CD4-positive, alpha-beta T cell treated with Interferon alpha-2 for 1 hour (primary cell): ENCODE measurements at regions not wholly inside any gene's neighbourhood (a gene's known extent, or its start where the extent isn't known, plus 50 kb on each side); places are given as distances from the start of the nearest gene placed in this dataset.
"Not testable (repeated sequence)": the region's sequence is repeated elsewhere in the genome, so short reads cannot be mapped to it uniquely, and the experiment has no call there.

ENCODE experiments used
- DNase-seq, 2 donors: peaks; one replicate each; pipeline ENCODE4 v3.0.0-alpha.2; 2020 to 2022

DNA sequence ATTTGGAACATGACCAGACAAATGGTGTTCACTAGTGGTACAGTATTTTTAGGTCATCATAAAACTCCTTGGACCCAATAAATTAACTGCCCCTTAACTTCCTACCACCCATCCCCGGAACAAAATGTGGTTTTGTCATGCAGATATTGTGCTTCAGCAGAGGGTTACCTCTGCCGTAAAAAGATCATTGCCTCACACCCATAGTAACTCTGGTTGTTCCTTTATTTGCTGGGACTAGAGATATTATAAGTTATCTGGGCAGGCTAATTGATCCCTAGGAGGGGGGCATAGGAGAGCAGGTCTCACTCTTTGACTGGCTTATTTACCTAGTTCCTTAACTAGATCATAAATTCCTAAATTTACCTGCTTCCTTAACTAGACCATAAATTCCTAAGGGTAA, 1343.9 kb upstream of the CHAC2 start:
- DNase-seq, result no peak

DNA sequence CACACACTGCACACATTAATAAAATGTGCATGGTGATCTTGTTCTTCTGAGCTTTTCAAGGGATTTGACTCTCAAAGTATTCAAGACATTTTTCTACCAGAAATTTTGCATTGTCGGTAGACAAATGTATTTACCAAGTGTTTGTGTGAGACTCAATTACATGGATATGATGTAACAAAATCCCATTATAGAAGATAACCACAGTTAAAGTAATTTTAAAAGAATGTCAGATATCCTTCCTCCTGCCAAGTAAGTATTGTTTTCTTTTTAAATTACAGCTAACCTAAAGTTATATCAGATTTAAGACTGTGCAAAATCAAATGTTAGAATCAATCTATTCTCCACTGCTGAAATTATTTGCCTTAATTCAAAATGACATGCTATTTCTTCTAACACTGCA, 1344.5 kb upstream of the CHAC2 start:
- DNase-seq, result no peak

DNA sequence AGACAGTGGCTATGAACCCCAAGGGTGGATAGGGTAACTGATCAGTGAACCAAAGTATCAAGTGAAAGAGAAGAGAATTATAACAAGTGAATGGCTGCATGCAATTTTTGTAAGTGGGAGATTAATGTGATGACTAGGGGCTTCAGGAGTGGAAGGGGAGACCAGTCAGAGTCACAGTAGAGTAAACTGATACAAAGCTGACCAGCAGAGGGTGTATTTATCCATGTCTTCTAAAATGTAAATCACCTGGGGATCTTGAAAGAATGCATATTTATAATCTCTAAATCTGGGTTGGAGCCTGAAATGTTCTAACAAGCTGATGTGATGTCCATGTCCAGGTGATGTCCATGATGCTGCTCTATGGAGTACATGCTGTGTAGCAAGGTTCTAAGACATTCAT, 1351.3 kb upstream of the CHAC2 start:
- no peak for DNase-seq

DNA sequence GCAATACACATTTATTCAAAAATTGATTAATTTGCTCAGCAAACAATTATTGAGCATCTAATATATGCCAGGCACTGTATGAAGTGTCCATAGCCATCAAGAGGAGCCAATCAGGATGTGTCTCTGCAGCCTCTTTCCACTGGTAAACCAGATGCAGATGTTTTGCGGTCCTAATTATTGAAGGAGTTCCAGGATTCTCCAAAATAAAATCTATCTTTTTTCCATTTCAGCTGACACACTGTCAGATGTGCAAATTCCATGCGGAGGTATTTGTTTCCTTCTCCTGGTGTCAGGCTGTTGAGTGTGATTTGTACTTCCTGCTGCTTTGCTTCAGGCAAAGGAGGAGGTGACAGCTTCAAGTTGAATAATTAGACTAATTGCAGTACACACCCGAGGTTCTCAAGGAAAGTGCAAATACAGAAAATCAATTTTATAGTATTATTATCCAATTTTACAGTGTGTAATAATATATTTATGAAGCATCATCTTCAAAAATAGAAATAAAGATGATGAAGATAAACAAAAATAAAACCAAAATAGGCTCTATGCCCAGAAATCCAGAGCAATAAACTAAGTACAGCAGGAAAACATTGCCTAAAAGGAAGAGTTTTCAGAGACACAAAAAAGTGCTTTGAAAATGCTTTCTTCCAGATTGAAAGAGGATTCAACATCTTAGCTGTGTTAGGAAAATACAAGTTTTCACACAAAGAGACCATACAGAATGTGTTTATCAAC, 1352.9 kb upstream of the CHAC2 start:
- no peak for DNase-seq

DNA sequence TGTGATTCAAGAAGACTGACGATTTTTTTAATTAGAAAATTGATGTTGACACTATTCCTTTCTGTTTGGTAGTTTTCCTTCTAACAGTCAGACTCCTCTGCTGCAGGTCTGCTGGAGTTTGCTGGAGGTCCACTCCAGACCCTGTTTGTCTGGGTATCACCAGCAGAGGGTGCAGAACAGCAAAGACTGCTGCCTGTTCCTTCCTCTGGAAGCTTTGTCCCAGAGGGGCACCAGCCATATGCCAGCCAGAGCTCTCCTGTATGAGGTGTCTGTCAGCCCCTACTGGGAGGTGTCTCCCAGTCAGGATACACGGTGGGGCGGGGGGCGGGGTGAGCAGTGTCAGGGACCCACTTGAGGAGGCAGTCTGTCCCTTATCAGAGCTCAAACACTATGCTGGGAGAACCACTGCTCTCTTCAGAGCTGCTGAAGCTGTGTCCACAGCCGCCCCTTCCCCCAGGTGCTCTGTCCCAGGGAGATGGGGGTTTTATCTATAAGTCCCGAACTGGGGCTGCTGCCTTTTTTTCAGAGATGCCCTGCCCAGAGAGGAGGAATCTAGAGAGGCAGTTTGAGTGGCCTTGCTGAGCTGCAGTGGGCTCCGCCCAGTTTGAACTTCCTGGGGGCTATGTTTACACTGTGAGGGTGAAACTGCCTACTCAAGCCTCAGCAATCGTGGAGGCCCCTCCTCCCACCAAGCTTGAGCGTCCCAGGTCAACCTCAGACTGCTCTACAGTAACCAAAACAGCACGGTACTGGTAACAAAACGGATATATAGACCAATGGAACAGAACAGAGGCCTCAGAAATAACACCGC, 1358.1 kb upstream of the CHAC2 start:
- not testable (repeated sequence) for DNase-seq

DNA sequence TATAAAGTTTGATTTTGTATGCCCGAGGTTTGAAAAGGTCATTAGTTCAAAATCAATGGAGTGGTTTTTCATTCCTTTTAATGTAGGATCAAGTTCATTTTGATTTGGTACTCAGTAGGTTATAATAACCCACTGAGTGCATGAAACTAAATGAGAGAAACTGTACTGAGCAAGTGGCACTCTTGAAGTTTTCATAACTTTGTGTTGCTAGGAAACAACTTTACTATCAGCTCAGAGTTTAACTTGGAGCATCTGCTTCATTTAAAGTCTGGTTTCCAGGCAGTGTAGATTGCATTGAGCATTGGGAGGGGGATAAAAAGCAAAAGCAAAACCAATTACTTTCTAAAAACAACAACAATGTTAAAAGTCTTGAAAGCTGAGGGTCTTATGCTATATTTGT, 1361.6 kb upstream of the CHAC2 start:
- DNase-seq, result no peak

DNA sequence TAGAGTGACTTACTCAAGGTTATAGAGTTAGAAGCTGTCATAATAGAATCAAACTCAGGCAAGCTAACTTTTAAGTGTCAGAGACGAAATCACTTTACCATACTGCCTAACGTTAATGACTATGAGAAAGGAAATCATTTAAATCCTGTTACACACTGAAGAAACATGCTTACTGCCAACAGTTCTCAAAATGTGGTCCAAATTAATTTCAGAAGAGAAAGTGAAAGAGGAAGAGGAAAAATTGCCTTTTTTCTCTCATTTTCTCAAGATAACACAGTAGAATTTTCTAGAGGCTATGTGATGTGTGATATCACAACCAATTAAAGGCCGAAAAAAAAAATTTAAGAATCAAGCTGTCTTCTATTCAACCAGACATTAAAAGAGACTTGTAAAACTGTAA, 1362.7 kb upstream of the CHAC2 start:
- DNase-seq, result no peak

DNA sequence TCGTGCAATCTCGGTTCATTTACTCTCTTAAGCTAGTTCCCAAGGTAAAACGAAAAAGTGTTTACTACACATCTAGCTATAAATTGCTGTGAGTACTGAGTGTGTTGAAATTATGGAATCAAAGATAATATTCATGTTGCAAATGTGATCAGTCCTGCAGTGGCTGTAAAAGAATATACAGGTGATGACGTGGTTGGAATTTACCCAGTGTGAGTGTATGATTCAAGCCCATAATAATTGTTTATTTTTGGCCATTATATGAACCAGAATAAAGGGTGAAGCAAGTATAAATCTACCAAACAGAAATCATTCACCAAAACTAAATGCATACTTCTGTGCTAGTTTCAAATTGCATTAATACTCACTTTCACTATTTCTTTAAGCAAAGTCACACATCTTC, 1363.6 kb upstream of the CHAC2 start:
- DNase-seq, result no peak

DNA sequence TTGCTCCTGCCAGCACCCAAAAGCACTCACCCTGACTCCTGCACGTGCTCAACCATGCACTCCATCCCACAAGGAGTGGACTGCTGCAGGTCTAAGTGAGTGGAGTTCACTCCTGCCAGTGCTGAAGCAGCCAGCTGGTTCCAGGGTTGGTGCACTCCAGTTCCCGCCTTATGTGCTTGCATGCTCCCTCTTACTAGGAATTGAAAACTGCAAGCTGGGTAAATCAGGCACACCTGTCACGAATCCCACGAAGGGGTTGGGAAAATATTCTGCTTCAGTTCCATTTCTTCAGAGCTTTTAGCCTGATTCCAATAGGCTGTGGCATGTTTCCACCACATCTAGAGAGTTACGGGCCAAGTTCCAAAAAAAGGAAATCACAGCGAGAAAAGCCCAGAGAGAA, 1365.5 kb upstream of the CHAC2 start:
- no peak for DNase-seq

DNA sequence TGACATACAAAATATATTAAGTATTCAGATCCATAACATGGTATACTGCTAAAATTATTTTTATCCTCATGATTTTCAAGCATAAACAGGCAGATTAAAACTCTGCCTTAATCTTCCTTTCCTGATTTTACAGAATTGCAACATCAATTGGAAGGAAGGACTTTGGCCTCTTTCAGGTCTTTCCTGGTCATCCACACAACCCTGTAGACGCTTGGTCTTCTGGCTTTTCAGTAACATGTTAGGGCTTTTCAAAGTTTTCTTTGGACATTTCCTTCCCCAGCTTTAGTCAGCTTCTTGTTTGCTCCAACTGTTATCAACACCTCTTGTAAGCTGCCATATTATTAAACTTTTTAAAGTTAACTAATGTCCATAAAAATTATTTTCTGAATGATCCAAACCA, 1364.9 kb upstream of the NRXN1 start:
- no peak for DNase-seq

DNA sequence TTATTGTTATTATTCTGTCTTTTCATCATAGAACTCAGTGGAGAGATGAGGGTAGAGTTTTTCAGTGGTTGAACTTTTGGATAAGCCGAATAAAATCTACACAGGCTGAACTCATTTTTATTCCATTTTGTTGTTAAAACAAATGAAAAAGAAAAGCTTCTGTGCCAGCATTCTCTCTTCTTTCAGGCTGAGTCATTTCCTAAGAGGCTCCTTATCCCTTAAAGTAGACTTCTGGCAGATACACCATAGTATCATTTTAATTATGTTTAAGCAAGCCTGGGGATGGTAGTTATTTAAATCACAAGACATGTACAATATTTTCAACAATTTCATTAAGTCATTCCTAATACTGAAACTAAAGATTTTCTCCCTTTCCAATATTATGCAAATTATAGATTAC, 1364.0 kb upstream of the NRXN1 start:
- no peak for DNase-seq

DNA sequence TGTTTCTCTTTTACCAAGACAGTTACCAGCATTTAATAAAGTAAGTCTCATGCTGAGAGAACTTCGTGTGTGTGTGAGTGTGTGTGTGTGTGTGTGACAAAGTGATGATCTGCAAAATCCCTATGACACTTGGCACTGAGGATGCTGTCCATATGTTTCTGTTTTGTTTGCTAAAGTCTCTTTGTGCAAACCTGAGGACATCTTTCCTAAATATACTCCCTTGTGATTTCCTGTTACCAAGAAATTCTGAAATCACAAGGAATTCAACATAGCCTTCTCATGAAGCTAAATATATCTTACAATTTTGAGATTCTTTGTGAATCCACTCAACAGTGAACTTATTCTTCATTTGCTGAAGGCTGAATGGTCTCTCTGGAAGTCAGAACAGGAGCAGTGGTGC, 1359.7 kb upstream of the NRXN1 start:
- DNase-seq, result no peak

DNA sequence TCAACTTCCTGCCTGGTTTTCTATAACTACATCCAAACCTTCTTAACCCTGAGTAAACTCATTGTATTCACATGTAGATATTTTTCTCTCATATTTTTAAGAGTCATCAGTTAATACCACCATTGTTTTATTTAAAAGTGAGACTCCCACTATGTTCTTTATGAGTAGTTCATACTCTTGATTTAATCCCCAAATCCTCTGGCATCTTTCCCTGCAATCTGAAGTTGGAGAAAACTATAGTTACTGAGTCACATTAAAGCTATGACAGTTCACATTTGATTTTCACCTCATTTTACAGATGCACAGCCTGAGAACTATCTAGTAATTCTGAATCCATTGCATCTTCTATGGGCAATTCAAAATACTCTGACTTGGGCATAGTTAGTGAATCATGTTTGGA, 1358.7 kb upstream of the NRXN1 start:
- DNase-seq, result no peak

DNA sequence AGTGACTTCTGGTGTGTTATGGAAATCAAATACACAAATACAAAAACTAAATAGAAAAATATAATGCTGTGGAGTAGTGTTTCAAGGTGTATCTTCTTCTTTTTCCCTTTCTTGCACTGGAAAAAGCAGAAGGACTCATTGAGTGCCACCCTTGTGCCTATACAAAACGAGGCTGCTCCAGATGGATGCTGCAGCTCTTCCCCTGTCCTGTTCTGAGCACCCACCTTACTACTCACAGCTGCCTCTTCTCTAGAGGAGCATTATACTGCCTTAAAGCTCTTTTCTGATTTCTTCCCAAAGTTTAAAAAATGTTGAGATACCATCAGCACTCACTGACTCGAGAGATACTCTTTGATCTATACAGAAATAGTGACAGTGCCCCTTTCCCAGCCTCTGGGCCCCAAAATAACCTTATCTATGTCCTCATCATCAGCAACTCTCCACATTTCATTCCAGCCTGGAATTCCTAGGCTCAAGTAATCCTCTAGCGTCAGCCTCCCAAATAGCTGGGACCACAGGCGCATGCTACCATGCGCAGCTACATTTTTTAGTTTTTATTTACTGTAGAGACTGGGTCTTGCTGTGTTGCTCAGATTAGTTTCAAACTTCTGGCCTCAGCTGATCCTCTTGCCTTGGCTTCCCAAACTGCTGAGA, 1356.1 kb upstream of the NRXN1 start:
- DNase-seq, result no peak

DNA sequence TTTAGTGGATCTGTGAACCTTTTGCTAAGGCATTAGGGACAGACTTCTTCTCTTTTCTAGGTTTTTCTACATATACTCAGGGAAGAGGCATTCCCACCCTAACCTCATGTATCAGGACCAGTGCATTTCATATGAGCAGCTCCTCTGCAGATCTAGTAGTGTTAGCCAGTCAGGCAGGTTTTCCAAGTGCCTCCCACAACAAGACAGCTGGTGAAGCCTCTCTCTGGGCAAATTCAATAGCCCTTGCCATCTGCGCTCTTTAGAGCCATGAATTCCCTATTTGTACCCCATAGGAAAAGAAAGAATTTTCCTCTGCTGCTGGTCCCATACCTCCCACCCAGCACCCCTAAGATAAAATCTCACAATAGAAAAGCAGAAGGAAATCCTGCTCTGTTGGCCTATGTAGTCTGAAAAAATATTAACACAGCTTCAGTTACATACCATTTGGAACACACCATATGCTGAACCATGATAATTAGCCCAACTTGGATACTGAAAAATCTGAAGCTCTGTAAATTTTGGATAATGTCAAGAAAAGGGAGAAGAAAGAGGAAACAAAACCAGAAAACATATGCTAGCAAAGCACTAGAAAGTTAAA, 1354.6 kb upstream of the NRXN1 start:
- DNase-seq, result no peak

DNA sequence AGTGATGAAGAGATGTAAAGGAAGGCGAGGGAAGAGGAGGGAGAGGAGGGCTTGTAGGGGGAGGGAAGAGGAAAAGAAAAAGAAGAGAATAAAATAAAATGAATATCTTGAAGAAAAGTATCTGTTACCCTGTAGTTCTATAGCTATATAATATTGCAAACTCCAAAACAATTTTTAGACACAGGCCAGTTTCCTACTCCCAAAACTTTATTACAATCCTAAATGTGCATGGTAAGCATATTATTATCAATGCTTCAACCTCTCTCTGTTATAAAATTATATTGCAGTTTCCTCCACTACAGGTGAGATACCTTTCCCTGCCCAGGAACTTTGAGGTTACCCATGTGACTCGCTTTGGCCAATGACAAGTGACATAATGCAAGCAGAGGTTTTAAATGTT, 1351.6 kb upstream of the NRXN1 start:
- DNase-seq, result no peak

DNA sequence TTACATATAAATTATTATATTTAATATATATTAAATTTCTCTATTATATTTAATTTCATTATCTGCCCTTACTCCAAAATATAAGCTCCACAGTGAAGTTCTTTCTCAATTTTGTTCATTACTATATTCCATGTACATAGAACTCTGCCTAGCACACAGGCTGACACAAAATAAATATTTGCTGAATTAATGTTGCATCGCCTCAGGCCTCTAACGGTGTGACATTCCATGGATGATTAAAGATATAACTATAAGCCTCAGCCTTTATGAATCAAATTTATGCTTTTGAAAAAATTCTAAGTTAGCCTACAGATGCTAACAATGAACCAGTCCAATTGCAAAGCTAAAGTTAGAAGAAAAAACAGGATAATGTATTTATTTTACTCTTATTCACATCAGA, 1337.2 kb upstream of the NRXN1 start:
- DNase-seq, result no peak

DNA sequence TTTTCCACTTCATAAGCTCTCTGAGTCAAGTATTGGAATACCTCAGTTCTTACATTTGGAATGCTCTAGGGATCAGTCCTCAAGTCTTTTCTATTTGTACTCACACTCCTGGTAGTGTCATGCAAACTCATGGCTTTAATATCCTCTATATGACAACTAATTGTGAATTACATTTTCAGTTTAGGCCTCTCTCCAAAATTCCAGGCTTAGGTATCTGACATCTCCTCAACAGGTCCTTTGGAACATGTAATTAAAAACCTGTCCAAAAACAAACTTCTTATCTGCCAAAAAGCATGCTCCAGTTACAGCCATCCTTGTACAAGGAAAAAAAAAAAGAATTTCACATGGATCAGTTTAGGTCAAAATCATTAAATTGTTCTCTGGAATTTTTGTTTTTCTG, 1336.2 kb upstream of the NRXN1 start:
- DNase-seq, result no peak

DNA sequence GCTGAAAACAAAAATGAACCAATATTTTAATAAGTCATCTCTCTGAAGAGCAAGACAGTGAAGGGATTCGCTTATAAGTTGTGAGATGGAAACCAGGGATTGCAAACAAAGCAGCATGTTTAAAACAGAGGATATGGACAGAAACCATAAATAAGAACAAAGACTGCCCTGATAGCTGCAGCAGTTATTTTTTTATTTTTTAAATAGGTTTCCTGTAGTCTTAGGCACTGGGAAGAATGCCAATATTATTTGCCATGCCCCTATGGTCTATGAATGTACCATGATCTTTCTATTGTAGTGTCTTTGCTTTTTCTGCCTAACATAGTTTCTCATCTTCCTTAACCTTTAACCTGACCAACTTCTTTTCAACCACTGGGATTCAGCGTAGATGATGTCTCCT, 1334.0 kb upstream of the NRXN1 start:
- DNase-seq, result no peak

DNA sequence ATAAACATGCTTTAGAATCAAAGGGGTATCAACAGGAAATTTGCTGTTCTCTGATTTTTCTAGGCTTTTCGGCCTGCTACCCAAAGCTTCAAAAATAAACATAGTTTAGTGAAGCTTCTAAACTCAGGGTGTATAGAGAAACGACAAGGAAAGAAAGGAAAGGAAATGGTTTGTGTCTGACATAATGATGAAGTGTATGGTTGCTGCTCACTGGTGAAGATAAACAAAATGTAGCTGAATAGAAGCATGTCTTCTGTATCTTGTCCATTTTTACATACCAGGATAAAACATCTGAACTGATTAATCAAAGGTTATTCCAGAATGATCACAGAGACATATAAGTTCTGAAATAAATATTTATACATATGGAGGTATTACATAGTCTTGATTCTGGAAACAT, 1324.6 kb upstream of the NRXN1 start:
- DNase-seq, result no peak

DNA sequence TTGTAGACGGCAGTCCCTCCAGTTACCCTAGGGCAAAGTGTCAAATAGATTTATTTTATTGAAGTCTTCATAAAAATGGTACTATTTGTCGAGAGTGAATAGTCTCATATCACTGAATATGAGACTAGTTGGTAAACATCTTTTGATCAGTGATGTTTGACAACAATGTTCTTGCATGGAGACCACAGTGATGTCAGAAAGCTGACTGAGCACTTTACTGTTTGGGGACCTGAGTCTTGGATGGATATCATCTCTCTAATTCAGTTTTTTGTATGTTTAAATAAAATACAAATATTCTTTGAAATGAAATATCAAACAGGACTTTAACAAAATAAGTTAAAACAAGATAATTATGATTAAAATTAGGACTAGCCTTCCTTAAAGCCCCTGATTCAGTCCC, 1315.4 kb upstream of the NRXN1 start:
- no peak for DNase-seq

DNA sequence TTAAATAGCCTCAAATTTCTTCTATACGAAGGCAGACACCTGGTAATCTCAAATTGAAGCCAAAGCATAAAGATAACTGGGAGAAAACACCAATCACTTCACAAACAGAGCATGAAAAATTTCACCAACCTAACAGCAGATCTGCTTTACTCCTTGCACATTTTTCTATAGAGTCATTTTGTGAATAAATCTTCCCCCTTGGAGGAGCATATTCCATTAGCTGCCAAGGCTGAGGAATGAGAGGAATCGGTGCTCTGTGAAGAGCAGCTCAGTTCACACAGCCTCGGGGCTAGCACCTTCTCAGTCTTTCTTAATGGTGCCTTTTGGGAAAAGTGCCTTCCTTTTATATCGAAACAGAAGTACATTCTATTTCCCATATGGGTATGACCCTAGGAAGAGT, 1313.7 kb upstream of the NRXN1 start:
- no peak for DNase-seq

DNA sequence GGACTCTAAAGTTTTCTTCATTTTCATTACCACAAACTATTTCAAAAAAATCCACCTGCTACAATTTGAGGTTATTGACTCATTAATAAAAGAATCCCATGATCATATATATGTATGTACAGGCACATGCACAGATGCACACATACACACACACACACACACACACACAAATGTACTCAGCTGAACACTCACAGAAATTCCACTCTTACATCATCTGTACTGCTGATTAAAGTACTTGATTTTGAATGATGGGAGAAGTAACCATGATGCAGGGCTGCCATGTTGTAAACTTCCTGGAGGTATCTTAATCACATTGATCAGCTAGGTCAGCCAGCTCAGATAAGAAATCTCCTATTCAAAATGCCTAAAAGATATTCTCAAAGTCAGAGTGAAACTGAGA, 1313.2 kb upstream of the NRXN1 start:
- DNase-seq, result no peak
